Stimulated activated CD4-positive, alpha-beta T cell treated with anti-CD3 and anti-CD28 coated beads, Interleukin-12 subunit alpha, Interleukin-12 subunit beta, amount 100 ng/mL, for 4 hours (primary cell): ENCODE measurements at regions not wholly inside any gene's neighbourhood (a gene's known extent, or its start where the extent isn't known, plus 50 kb on each side); places are given as distances from the start of the nearest gene placed in this dataset.
"Not testable (repeated sequence)": the region's sequence is repeated elsewhere in the genome, so short reads cannot be mapped to it uniquely, and the experiment has no call there.

Experiments
- DNase-seq: peaks from one replicate; pipeline ENCODE4 v3.0.0-alpha.2; 2020

DNA sequence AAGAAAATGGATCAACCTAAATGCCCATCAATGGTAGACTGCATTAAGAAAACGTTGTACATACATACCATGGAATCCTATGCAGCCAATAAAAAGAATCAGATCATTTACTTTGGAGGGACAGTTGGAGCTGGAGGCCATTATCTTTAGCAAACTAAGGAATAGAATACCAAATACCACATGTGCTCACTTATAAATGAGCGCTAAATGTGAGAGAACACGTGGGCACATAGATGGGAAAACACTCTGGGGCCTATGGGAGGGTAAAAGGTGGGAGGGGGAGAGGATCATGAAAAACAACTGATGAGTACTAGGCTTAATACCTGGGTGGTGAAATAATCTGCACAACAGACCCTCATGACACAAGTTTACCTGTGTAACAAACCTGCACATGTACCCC lies 1729.9 kb upstream of the PCDH10 start:
- no peak for DNase-seq

DNA sequence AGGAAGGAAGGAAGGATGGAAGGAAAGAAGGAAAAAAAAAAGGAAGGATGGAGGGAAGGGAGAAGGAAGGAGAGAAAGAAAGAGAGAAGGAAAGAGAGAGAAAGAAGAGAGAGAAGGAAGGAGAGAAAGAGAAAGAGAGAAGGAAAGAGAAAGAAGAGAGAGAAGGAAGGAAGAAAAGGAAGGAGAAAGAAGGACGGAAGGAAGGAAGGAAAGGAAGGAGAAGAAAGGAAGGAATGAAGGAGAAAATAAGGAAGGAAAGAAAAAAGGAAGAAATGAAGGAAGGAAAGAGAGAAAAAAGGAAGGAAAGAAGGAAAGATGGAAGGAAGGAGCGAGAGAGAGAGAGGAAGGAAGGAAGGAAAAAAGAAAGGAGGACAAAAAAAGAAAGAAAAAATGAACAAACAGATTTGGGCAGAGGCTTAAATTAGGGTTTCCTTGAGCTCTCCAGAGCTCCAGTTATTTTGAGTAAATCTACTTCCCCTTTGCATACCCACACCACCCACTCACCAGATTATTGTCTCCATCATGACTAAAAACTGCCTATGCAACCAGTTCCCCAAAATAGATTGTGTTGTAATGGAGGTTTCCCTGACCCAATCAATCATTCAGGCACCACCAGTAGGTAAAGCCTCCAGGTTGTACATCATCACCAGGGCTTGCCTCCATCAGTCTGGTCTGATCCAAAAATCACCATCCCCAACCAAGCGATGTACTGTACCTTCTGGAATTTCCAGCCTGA lies 1722.9 kb upstream of the PCDH10 start:
- DNase-seq = no peak

DNA sequence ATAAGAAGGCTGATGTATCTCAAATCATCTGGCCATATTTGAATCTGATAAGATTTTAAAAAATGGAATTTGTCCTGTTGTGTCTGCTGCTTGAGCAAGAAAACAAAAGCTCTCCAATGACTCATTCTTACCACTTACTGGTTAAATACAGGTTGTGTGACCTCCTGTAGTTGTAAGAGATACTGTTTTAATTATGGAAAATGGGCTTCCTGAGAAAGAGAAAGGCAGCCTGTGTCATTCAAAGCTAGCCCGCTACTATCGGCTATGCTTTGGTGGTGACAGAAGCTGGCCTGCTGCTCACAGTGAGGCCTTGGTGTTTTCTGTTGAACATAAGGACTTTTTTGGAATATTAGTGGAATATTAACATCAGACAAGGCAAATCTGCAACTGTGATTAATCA lies 1722.1 kb upstream of the PCDH10 start:
- no peak for DNase-seq

DNA sequence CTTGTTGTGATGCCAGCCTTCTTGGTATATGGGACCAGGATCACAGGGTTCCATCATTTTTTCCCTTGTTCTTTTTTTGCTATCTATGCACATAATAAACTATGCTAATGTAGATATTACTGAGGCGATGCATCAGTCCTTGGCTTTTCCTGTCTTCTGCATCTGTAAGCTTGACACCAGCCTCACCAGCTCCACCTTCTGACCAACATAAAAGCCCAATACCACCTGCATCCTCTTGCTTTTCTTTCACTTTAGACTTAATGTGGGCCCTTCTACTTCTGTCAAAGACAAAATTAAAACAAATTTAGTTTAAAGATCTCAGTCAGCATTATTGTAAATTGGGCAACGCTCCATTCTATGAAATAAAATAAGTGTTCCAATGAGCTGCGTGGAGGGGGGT lies 1718.8 kb upstream of the PCDH10 start:
- no peak for DNase-seq

DNA sequence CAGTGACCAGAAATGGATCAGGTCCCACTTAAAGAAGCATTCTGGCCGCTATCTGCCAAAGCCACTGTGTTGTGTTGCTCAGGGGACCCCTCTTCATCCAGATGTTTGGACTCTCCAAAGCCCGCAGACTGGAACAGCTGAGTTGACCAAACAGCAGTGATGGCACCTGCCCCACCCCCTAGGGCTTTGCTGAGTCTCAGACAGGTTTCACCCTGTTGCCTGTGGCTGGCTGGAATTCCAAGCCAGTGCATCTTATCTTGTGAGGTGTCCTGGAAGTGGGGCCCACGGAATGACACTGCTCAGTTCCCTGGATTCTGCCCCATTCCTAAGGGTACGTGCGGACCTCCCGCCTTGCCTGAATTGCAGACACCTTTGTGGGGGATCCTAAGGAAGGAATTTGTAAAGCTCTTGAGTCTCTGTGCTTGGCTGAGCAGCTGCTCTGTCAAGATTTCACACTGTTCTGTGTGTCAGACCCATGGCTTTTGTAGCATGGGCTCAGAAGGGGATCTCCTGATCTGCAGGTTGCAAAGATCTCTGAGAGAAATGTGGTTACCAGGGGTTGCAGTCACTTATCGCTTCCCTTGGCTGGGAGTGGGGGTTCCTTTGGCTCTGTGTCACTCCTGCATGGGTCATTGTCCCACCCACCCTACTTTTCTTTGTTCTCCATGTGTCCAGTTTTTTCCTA lies 1707.9 kb upstream of the PCDH10 start:
- DNase-seq = no peak

DNA sequence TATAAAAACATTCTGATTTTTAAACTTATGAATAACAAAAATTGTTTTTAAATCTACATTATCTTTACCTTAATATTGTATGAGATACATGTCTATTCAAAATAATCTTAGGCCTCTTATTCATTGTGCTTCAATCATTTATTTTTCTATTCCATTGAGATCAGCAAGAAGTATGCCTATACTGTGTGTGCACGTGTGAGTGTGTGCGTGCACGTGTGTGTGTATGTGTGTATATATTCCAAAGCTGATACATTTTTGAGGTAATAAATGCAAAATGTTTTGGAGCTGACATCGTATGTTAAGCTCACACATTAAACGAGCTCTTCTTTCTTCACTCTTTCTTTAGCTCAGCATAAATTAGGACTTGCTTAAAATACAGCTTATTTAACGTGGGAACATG lies 1701.2 kb upstream of the PCDH10 start:
- DNase-seq = no peak

DNA sequence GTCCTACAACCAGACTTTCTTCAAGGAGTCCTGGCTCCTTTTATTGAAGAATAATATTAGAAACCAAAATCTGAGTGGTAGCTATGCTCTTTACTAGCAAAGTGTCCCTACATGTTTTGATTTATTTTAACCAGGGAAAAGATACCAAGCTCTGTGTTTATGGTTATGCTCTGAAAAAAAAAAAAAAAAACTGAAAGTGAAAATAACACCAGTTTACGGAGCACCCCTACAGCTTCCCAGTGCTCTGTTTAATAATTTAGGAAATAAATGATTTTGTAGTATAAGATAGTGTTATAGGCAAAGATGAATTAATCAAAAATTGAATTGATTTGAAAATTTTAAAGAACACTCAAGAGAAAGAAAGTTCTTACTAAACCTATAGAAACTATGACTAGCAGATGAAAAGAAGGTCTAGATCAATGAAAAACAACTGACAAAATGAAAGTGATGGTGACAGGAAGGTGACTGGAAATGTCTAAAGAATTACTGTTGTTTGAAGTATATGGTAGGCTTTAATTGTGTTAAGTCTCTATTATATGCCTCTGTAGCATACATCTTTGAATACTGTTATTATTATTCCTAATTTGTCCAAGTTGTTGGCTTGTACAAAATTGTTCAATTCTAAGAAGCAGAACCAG lies 1698.4 kb upstream of the PCDH10 start:
- DNase-seq = no peak

DNA sequence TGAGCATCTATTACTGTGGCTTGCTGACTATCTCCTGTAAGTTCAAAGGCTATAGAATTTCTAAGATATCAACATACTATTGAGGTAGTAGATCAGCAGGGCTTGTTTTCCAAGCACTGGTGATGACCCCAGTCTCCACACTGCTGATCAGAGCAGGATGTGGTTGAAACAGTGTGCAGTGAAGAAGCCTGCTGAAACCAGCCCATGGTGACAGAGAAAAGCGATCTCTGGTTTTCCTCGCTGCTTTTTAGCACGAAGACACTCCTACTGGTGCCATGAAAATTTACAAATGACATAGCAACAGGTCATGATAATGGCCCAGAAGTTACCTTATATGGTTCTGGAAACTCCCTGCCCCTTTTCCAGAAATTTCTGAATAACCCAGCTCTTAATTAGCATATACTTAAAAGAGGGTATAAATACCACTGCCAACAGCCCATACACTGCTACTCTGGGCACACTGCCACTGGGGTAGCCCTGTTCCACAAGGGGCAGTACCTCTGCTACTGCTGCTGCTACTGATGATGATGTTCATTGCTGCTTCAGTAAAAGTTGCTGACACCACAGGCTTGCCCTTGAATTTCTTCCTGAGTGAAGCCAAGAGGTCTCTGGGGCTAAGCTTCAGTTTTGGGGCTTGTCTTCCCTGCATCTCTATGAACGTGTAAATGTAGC lies 1689.5 kb upstream of the PCDH10 start:
- no peak for DNase-seq

DNA sequence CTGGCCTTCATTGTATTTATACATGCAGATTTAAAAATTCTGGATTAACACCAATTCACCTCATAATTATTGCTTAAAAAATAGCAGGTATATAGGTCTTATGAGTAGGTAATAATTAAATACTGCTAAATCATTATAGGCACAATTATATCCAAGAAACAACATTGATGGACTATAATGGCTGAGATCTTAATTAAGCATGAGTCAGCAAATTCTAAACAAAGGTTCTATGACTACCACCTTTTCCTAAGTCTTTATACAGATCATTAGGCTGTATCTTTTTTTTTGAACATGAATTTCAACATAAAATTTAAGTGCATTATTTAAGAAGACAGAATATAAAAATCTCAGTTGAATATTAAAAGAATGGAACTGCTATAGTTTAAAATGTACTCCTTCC lies 1678.7 kb upstream of the PCDH10 start:
- no peak for DNase-seq

DNA sequence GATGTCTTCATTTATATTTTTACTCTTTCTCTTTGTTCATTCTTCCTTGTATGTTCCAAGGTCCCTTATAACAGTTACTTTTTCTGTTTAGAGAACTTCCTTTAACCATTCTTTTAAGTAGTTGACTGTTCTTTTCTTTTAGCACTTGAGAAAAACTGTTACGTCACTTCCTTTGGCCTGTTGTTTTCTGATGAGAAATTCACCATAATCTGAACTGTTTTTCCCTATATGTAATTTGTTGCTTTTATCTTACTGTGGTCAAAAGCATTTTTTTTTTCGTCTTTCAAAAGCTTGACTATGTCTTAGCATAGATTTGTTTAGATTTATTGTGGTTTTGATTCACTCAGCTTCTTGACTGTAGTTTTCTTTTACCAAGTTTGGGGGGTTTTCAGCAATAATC lies 1660.3 kb upstream of the PCDH10 start:
- no peak for DNase-seq

DNA sequence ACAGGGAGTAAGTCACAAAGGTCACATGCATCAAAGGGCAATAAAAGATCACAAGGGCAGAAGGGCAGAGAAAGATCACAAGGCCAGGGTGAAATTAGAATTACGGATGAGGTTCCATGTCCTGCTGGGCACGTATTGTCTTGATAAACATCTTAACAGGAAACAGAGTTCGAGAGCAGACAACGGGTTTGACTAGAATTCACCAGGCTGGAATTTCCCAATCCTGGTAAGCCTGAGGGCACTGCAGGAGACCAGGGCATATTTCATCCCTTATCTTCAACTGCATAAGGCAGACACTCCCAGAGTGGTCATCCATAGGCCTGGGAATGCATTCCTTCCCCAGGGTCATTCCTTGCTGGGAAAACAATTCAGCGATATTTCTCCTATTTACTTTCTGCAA lies 1652.9 kb upstream of the PCDH10 start:
- DNase-seq = not testable (repeated sequence)

DNA sequence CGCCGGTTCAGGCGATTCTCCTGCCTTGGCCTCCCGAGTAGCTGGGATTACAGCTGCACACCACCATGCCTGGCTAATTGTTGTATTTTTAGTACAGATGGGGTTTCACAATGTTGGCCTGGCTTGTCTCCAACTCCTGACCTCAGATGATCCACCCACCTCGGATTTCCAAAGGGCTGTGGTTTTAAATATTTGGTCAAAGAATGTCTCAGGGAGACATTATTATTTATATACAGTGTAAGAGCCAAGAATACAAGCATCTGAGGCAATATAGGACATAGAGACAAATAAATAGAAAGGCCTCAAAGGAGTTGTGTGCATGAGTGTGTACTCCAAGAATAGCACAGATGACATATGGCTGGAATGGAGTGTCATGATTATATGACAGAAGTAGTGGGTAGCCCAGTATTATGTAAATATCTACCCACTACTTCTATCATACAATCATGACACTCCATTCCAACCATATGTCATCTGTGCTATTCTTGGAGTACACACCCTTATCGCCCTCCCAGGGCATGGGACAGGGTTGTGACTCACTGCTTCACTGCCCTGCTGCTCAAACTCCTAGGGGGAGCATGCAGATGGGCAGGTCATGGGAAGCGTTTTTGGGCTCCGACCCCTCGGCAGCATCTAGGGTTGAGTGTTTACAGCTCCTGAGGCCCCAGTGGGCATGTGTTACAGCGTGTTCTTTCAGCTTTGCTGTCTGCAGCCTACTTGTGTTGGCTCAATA lies 1649.8 kb upstream of the PCDH10 start:
- no peak for DNase-seq

DNA sequence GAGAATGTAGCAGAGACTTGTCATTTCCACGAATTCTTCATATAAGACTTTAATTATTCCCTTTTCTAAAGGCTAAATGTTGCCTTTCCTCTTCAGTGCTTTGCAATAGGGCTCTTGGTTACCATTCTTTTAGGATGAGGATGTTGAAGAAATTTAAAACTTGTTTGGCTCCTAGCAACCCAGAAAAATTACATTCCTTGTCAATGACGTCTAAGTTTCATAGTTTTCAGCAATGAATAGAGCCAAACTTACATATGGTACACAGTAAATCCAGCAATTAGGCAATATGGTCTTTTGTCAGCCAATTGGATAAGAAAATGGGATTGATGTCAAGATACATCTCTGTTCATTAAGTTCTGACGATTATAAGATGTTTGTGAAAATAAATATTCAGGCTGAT lies 1639.6 kb upstream of the PCDH10 start:
- no peak for DNase-seq

DNA sequence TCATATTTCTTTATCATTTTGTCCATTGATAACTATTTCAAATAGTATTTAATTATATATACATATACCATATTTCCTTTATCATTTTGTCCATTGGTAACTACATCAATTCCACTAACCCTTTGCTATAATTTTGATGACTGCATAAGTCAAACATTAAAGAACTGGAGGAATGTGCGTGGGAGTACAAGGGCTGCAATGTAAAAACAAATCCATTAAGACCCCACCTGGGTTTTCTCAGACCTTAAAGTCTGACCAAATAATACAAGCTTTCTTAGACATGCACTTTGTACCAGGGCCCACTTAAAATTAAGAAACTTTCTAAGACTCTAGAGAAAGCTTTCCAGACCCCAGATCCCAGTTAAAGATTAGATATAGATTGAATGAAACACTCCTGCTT lies 1622.4 kb upstream of the PCDH10 start:
- no peak for DNase-seq

DNA sequence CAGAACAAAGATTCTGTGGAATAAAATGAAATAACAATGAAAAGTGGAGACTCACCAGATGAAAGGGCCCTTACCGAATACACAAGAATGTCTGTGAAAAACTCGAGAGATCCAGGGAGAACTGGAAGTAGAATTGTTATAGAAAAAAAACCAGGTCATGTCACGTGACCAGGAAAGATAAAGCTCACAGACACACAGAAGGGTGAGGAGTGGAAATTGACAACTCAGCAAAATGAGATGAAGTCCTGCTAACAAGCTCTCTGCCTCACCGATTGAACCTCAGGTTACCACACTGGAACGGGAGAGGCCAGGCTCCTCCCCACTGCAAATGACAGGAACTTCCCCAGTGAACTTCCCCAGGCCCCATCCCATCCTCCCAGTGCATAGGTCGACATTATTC lies 1618.0 kb upstream of the PCDH10 start:
- no peak for DNase-seq

DNA sequence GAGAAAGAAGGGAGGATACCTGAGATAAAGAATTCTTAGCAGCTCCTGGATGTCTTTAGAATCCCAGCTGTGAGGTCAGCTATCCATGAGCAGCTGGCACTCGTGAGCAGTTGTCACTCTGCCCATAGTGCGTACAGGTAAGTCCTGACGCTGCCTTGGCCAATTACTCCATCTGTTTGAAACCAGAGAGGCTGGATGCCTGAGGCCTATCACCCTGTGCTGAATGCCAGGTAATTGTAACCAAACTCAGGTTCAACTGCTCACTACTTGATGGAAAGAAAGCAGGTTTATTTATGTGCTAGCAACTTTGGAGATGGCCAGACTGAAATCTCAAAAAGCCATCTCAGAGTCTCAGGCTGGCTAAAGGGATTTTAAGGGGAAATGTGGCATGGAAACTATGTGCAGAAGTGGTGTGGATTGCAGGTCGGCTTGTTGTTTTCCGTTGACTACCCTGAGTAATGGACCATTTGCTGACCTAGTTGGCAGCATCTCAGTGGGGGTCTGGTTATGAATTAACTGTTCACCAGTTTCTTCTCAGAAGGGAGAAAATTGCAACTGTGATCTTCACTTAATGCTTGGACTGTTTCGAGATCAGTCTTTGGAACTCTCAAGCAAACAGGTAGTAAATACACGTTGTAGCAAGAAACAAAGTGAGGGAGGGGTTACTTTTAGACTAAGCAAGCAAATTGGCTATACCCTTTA lies 1614.0 kb upstream of the PCDH10 start:
- no peak for DNase-seq

DNA sequence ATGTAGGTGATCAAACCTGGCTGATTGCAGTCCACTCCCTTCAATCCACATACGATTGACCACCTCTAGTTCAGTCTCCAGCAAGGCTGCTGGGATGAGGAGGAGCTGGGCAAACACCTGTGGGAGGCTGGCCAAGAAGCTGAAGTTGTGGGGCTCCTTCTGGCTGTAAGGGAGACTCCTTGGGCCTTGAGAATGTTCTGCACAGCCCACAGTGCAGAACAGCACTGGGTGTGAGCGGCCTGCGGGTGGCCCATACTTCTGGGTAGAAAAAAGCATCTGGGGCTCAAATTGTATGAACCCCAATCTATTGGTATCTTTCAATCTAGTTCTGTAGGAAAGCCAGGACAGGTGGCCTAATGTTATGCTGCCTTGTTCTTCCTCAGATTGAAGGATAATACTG lies 1608.8 kb upstream of the PCDH10 start:
- no peak for DNase-seq

DNA sequence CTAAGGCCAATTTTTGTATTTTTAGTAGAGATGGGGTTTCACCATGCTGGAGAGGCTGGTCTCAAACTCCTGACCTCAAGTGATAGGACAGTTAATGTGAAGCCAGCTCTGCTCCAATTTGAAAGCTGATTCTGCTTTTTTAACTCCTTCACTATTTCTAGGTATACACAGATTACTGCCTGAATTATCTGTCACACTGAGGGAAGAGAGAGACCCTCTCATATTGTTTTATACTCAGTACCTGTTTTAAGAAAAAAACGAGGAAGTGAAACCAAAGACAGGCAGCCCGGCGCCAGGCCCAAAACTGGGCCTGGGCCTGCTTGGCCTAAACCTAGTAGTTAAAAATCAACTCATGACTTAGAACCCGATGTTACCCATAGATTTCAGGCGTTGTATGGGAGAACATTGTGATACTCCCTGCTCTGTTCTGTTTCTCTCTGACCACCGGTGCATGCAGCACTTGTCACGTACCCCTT lies 1601.5 kb upstream of the PCDH10 start:
- DNase-seq = no peak

DNA sequence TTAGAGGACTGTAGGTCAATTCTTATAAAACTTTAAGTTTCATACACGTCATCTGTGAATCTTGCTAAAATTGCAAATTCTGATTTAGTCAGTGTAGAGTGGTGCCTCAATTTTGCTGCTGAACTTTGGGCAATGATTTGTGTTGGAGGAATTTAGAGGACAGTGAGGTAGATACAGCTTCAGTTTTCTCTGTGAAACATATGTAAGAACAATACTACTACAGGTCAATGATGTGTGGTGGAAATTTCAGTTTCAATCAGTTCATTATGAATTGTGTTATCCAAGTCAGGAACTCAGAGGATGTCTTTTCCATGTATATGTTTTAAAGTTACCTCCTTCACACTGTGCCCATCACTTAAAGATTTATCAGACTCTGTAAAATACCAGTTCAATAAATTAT lies 1597.8 kb upstream of the PCDH10 start:
- DNase-seq = no peak

DNA sequence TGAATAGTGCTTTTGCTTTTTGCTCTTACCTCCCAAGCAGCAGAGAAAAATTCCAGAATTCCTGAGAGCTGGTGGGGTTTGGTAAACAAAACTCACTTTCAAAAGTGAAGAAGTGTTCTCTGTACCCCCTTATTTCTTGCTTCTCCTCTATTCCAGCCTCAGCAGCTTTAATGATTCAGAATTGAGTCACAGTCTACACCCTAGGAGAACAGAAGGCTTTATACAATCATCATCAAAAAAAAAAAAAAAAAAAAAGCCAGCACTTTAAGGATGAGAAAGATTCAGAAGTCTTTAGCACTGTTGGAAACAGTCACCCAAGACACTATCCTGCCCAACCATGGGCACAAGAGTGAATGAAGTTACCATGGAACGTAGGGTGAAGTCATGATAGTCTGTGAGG lies 1583.1 kb upstream of the PCDH10 start:
- no peak for DNase-seq

DNA sequence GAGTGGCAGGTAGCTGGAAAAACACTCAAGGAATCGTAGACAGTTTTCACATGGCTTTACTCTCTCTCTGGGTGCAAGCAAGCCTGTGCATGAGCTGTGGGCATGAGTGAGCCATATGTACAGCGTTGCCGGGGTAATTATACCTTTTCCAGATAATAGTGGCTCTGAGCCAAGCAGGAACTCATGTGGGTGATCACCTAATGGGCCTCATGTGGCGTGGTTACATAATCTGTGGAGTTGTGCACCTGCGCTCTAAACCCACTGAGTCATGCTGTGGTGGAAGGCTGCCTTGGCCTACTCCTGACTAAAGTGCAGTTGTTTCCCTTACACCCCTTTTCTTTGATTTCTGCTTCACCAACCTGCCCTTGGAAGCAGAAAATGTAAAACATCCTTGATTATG lies 1564.5 kb upstream of the PCDH10 start:
- no peak for DNase-seq

DNA sequence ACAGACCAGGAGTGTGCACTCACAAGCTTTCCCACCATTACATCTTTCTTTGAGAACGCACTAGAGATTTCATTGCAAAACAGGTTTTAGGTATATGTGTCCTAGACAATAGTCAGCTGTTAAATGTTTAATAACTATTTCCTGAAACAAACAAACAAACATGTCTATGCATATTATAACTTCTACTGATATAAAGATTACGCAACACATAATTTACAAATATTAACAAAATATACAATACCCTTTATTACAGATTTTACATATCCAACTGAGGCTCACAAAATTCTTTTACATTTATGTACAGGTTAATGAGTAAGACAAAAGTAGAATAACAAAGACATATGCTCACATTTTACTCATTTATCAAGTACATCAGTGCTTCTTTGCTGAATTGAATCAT lies 1554.0 kb upstream of the PCDH10 start:
- DNase-seq = no peak
